Peyer's patch (tissue), 4 donors: ENCODE measurements at regions not wholly inside any gene's neighbourhood (a gene's known extent, or its start where the extent isn't known, plus 50 kb on each side); places are given as distances from the start of the nearest gene placed in this dataset.

Experiments
- DNase-seq, 3 donors: peaks; one replicate each; pipeline ENCODE4 v3.0.0-alpha.2; 2017 to 2019
- H3K27ac ChIP-seq, 4 donors: fragments of 200-600 bp; sonication (generic); one replicate each; pipeline ENCODE4 v1.5.1; 2016 to 2019
- H3K27me3 ChIP-seq, 2 donors: fragments of 200-600 bp; sonication (generic); one replicate each; pipeline ENCODE4 v1.5.1; 2019
- H3K36me3 ChIP-seq, 3 donors: fragments of 200-600 bp; sonication (generic); one replicate each; pipeline ENCODE4 v1.5.1; 2016 to 2019
- H3K4me1 ChIP-seq, 4 donors: fragments of 200-600 bp; sonication (generic); one replicate each; pipeline ENCODE4 v1.5.1; 2016 to 2019
- H3K4me3 ChIP-seq, 4 donors: fragments of 200-600 bp; sonication (generic); 1 replicate in 3 of 4; 2 replicates in 1 of 4; pipeline ENCODE4 v1.5.1; 2016 to 2019; ENCODE audit warnings: mild to moderate bottlenecking in 1 of 4
- H3K9me3 ChIP-seq, 4 donors: fragments of 200-600 bp; sonication (generic); one replicate each; pipeline ENCODE4 v1.5.1; 2016 to 2019; ENCODE audit warnings: mild to moderate bottlenecking in 1 of 4
- CTCF ChIP-seq, 6 experiments: fragments of 450-650 bp in 4 of 6; fragments of 200-600 bp in 2 of 6; sonication (generic) in 1 of 6; IDR thresholded peaks; one replicate each; pipeline ENCODE4 v1.5.1; 2017 to 2019; ENCODE audit warnings: antibody characterized with exemption in 6 of 6, mild to moderate bottlenecking in 3 of 6, moderate library complexity in 1 of 6
- POLR2A ChIP-seq, 2 donors: fragments of 450-650 bp; IDR thresholded peaks; one replicate each; pipeline ENCODE4 v1.5.1; 2017; ENCODE audit warnings: antibody characterized with exemption in 2 of 2, mild to moderate bottlenecking in 2 of 2, moderate library complexity in 2 of 2

DNA sequence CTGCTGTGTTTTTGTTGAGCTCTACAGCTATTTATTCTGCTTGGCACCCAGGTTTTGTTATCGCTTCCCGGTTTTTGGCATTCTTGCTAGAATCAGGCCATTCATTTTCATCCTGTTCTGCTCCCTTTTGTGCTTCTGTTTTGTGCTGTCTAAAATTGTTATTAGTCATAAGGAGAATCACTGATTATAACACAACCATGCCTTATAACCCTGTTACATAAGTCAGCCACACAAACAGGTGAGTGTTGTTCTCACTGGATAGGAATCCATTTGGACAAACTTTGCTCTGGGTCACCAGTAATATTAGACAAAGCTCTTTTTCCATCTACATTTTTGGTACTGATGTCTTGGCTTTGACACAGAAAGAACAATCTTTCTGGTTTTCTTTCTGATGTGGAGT, 622.8 kb downstream of the PSAT1 start:
- no peak for DNase-seq
- Histone ChIP-seq H3K4me1 (no peaks in the 10 kb centered on the region), H3K36me3 (no peaks in the 10 kb centered on the region), H3K9me3 (no peaks in the 10 kb centered on the region), H3K27ac (no peak overlapping the region), H3K4me3 (no peak overlapping the region), H3K27me3 (no peaks in the 10 kb centered on the region)
- TF ChIP-seq CTCF (IDR thresholded peaks at IDR 0.05): no peak
- no peak for TF ChIP-seq POLR2A (IDR thresholded peaks at IDR 0.05)

DNA sequence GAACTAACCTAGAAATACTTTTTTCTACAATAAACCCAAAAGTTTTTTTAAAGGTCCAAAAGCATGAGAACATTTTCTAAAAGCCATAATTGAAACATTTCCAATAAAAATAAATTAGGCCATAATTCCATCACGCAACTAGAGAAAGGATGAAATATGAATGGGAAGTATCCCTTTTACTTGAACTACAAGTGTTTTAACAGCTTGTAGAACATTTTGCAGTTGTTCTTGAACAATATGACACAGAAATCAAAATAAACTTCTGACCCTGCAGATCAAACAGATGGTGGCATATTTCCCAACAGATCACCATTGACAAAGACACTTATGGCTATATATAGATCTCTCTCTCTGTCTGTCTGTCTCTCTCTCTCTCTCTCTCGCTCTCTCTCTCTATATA, 624.4 kb downstream of the PSAT1 start:
- H3K9me3 ChIP-seq: no peaks in the 10 kb centered on the region
- H3K4me3 ChIP-seq: no peak overlapping the region
- H3K36me3 ChIP-seq: no peaks in the 10 kb centered on the region
- no peak for DNase-seq
- H3K27me3 ChIP-seq: no peaks in the 10 kb centered on the region
- H3K4me1 ChIP-seq: no peaks in the 10 kb centered on the region
- TF ChIP-seq POLR2A (IDR thresholded peaks at IDR 0.05): no peak
- TF ChIP-seq CTCF (IDR thresholded peaks at IDR 0.05): no peak
- no peak overlapping the region for H3K27ac ChIP-seq

GRCh38 chr9:78923966-78924659, 627.2 kb downstream of the PSAT1 start:
- Histone ChIP-seq H3K27ac (no peak overlapping the region), H3K36me3 (no peaks in the 10 kb centered on the region), H3K9me3 (no peaks in the 10 kb centered on the region), H3K4me1 (no peaks in the 10 kb centered on the region), H3K4me3 (no peak overlapping the region), H3K27me3 (no peaks in the 10 kb centered on the region)
- DNase-seq: no peak
- TF ChIP-seq CTCF (IDR thresholded peaks at IDR 0.05) (no peak), POLR2A (IDR thresholded peaks at IDR 0.05) (no peak)

DNA sequence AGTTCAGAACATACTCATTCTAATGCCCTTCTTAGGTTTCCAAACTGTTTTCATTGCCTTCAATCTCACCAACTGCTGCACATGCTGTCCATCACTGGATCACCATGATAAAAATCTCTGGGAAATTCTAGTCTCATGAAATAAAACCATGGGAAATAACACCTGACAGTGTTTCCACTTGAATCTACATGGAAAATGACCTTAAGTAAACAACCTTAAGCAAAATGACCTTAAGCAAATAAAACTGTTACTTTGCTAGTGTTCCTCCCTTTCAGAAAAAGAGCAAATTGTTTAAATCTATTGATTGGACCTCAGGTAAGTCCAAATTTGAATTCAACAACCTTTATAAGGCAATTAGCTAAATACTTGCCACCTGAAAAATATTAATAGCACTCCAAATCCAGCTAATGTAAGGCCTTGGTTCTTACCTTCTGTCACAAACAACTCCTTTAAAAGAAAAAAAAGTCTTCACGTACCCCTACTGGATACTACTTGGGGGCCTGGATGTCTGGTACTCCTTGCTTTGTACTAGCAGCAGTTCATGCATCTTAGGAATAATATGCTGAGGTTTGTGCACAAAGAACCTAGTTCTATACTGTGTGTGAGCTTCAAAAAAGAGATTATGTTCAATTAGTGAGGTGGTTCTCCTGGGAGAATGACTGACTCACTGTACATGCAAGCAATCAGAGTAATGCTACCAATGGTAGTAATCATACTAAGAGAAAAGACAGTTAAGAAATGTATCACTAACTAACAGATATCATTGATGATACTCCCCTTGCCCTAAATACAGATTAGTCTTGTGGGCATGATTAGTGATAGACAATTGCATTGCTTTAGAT, 630.4 kb downstream of the PSAT1 start:
- Histone ChIP-seq H3K4me3 (no peak overlapping the region), H3K36me3 (no peaks in the 10 kb centered on the region), H3K27ac (no peak overlapping the region), H3K27me3 (no peaks in the 10 kb centered on the region), H3K9me3 (no peaks in the 10 kb centered on the region), H3K4me1 (no peaks in the 10 kb centered on the region)
- TF ChIP-seq POLR2A (IDR thresholded peaks at IDR 0.05) (no peak), CTCF (IDR thresholded peaks at IDR 0.05) (no peak)
- DNase-seq: no peak

DNA sequence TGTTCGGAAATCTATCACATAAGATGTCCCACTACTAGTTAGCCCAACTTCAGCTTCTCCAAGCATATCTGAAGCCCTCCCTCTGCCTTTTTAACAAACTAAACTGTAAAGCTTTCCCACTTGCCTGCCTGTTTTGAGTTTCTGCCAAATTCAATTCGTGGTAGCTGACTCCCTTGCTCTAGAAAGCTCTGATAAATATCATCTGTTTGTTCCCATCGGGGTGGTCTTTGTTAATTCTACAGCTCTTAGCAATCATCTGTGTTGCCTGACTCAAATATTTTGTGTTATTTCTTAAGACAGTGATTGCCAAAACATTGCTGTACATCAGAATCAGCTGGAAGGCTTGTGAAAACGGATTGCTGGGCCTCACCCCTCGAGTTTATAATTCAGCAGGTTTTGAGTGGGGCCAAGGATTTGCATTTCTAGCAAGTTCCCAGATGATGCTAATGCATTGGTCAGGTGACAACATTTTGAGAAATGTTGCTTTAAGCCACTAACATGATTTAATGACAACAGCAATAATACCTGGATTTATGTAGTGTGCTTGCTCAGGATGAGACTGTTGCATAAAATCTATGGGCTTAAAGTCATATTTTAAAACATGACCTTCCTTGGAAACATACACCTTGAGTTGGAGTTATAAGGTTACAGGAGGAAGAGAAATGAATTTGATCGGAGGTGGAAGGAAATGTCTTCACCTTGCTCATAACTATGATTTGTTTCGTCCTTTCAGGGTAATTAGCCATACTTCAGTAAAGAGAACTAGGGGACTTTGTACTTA, 631.9 kb downstream of the PSAT1 start:
- H3K4me3 ChIP-seq: no peak overlapping the region
- TF ChIP-seq POLR2A (IDR thresholded peaks at IDR 0.05) (no peak), CTCF (IDR thresholded peaks at IDR 0.05) (no peak)
- no peak overlapping the region for H3K27ac ChIP-seq
- no peaks in the 10 kb centered on the region for H3K9me3 ChIP-seq
- no peak for DNase-seq
- H3K36me3 ChIP-seq: no peaks in the 10 kb centered on the region
- no peaks in the 10 kb centered on the region for H3K27me3 ChIP-seq
- H3K4me1 ChIP-seq: no peaks in the 10 kb centered on the region
